GM12878 (cell line): ENCODE measurements at regions not wholly inside any gene's neighbourhood (a gene's known extent, or its start where the extent isn't known, plus 50 kb on each side); places are given as distances from the start of the nearest gene placed in this dataset.
"Not testable (repeated sequence)": the region's sequence is repeated elsewhere in the genome, so short reads cannot be mapped to it uniquely, and the experiment has no call there.

Experiments
- ATAC-seq: fragments of 200-7000 bp; cut with Tn5 transposase; 3 replicates; pipeline ENCODE4 v1.9.1; 2020; ENCODE audit warnings: mild to moderate bottlenecking, moderate library complexity
- BruUV-seq: library from RNA; stranded (reverse); fragments of 400-500 nt; replicated peaks from 2 replicates; lab custom pipeline; 2021; lab: Mats Ljungman, UMichigan
- CTCF ChIA-PET: fragments of 300-600 bp; sonication (Branson Sonifier 250); formaldehyde crosslinking; extraction: SDS; loops from one replicate; lab custom pipeline; 2021; ENCODE audit warnings: inconsistent platforms; lab: Yijun Ruan, JAX
- POLR2A ChIA-PET: fragments of 350-600 bp; formaldehyde crosslinking; extraction: SDS; loops from one replicate; lab custom pipeline; 2021; ENCODE audit warnings: inconsistent platforms; lab: Charles Lee
- RAD21 ChIA-PET: fragments of 300-600 bp; sonication (Branson Sonifier 250); formaldehyde crosslinking; loops from one replicate; lab custom pipeline; 2023; ENCODE audit warnings: antibody characterized with exemption; ENCODE audit not compliant: unreplicated experiment; lab: Charles Lee
- SMC1A ChIA-PET: fragments of 300-600 bp; sonication (Branson Sonifier 250); formaldehyde crosslinking; loops from one replicate; lab custom pipeline; 2023; ENCODE audit not compliant: unreplicated experiment, uncharacterized antibody; lab: Charles Lee
- DNase-seq: peaks from one replicate; pipeline ENCODE4 v3.0.0-alpha.2; 2011; ENCODE audit warnings: low read depth, low spot score
- FAIRE-seq: peaks from 3 replicates; lab custom pipeline; 2011; peaks lifted over from hg19 to GRCh38; lab: Jason Lieb, UNC
- H2AFZ ChIP-seq: 2 replicates; pipeline ENCODE4 v1.6.0; 2011; ENCODE audit warnings: low read depth, low read length, control low read depth; ENCODE audit not compliant: control insufficient read depth
- H3K27ac ChIP-seq: 2 replicates; pipeline ENCODE4 v1.5.1; 2011; ENCODE audit warnings: control low read depth; ENCODE audit not compliant: control insufficient read depth, insufficient read depth
- H3K27me3 ChIP-seq, 2 experiments: replicated peaks in 1 of 2; 2 replicates each; pipeline versions ENCODE4 v1.6.0 to v1.6.1; 2011; ENCODE audit warnings: low read length in 1 of 2; ENCODE audit not compliant: control insufficient read depth in 2 of 2, insufficient read depth in 2 of 2
- H3K36me3 ChIP-seq, 2 experiments: 2 replicates each; pipeline ENCODE4 v1.5.1; 2011; ENCODE audit warnings: low read length in 1 of 2; ENCODE audit not compliant: control insufficient read depth in 2 of 2, insufficient read depth in 2 of 2
- H3K4me1 ChIP-seq: 2 replicates; pipeline ENCODE4 v1.6.1; 2011; ENCODE audit warnings: mild to moderate bottlenecking, low read length, moderate library complexity, mixed read lengths; ENCODE audit not compliant: control insufficient read depth, insufficient read depth
- H3K4me2 ChIP-seq: 2 replicates; pipeline ENCODE4 v1.6.0; 2011; ENCODE audit warnings: control low read depth; ENCODE audit not compliant: control insufficient read depth, insufficient read depth
- H3K4me3 ChIP-seq: fragments of 200-600 bp; sonication (generic); 2 replicates; pipeline ENCODE4 v1.5.1; 2016
- H3K79me2 ChIP-seq: 2 replicates; pipeline ENCODE4 v1.6.0; 2011; ENCODE audit warnings: low read length; ENCODE audit not compliant: control insufficient read depth, insufficient read depth
- H3K9ac ChIP-seq: 2 replicates; pipeline ENCODE4 v1.8.0; 2011; ENCODE audit warnings: low read length, control low read depth, mixed read lengths; ENCODE audit not compliant: control insufficient read depth, insufficient read depth
- H3K9me3 ChIP-seq: replicated peaks from 3 replicates; pipeline ENCODE4 v1.5.1; 2011; ENCODE audit warnings: mild to moderate bottlenecking, low read length; ENCODE audit not compliant: control insufficient read depth, insufficient read depth
- H4K20me1 ChIP-seq: 2 replicates; pipeline ENCODE4 v1.6.0; 2011; ENCODE audit not compliant: control insufficient read depth, insufficient read depth
- BHLHE40 ChIP-seq, 2 experiments: fragments of 450-650 bp in 1 of 2; IDR thresholded peaks; 2 replicates each; pipeline ENCODE4 v1.6.1; 2011 to 2017; ENCODE audit warnings: low read depth in 2 of 2, borderline replicate concordance in 1 of 2, improper control_type of control experiment in 1 of 2, low read length in 1 of 2, mild to moderate bottlenecking in 1 of 2
- CREB1 ChIP-seq: IDR thresholded peaks from 2 replicates; pipeline ENCODE4 v1.6.1; 2012; ENCODE audit warnings: low read depth, mild to moderate bottlenecking, inconsistent platforms
- ZNF384 ChIP-seq: IDR thresholded peaks from 2 replicates; pipeline ENCODE4 v1.6.1; 2012; ENCODE audit warnings: low read depth, mild to moderate bottlenecking, low read length, improper control_type of control experiment, borderline replicate concordance
- WGBS: methylation state at CpG from one replicate; pipeline ENCODE4 v1.1.6; 2016; ENCODE audit warnings: low lambda C conversion rate; ENCODE audit not compliant: insufficient replicate concordance, insufficient coverage; ENCODE audit errors: missing lambda C conversion rate; 5-methylcytosine and 5-hydroxymethylcytosine counted together
- in situ Hi-C: fragments of 300-500 bp; cut with MboI; formaldehyde crosslinking; loops from 9 replicates; pipeline ENCODE4 v1.14.3; 2018; ENCODE audit warnings: mixed read lengths
- intact Hi-C: fragments of 100-400 bp; cut with micrococcal nuclease; formaldehyde crosslinking; loops from one replicate; pipeline ENCODE4 v1.14.2; 2022; ENCODE audit not compliant: unreplicated experiment

GRCh38 chr10:84650628-84651027, 322.2 kb downstream of the CCSER2 start:
- in situ Hi-C loops, H3K4me3 ChIP-seq, H3K4me2 ChIP-seq, POLR2A ChIA-PET, ATAC-seq, H3K27me3 ChIP-seq, H2AFZ ChIP-seq, FAIRE-seq, H4K20me1 ChIP-seq, RAD21 ChIA-PET, H3K4me1 ChIP-seq, H3K9me3 ChIP-seq, H3K9ac ChIP-seq, H3K79me2 ChIP-seq, BruUV-seq, H3K36me3 ChIP-seq, DNase-seq, H3K27ac ChIP-seq, intact Hi-C loops: not testable (repeated sequence)
- ChIA-PET SMC1A (interaction anchor here (0.7 kb wide), 1 partner anchor 54 kb away, joined by 3 read pairs; no protein-coding TSS in a partner anchor), CTCF (interaction anchor here (1.0 kb wide), 1 partner anchor 221 kb away, joined by 3 read pairs; no protein-coding TSS in a partner anchor)
- 0% methylated on average over 1 of the region's 1 CpG for WGBS

- Histone ChIP-seq H2AFZ (no peak overlapping the region), H3K9me3 (no peaks in the 10 kb centered on the region), H3K27ac (no peak overlapping the region), H3K4me3 (no peak overlapping the region), H3K27me3 (no peaks in the 10 kb centered on the region), H3K36me3 (no peaks in the 10 kb centered on the region), H3K9ac (no peak overlapping the region), H3K79me2 (no peaks in the 10 kb centered on the region), H3K4me1 (no peaks in the 10 kb centered on the region), H3K4me2 (no peak overlapping the region), H4K20me1 (no peaks in the 10 kb centered on the region)
- CTCF ChIA-PET = interaction anchor here (1.2 kb wide), 3 partner anchors 10 to 114 kb away, joined by 3 to 5 read pairs (median 3); no protein-coding TSS in a partner anchor
- TF ChIP-seq CREB1 = no peak
- 0 out of 4 replicates have a peak, but pooled peaks of 1 of the 2 experiments have one; percentile 8 for TF ChIP-seq BHLHE40 (IDR thresholded peaks at IDR 0.05; ENCODE audit: borderline replicate concordance in 1 of 2, low read depth in 2 of 2, low read length in 1 of 2)
- TF ChIP-seq ZNF384 = peak; percentile 39; the same call in 1 of the 2 replicates
- intact Hi-C loops (no loop called here), in situ Hi-C loops (no loop called here)
- POLR2A ChIA-PET = no interaction called here
- ATAC-seq = no peak
- RAD21 ChIA-PET = no interaction called here
- SMC1A ChIA-PET = no interaction called here
- 0% methylated on average over 2 of the region's 2 CpGs for WGBS
- BruUV-seq = no TSS peak
- peak; percentile 2 for DNase-seq
- FAIRE-seq = no peak
Measured at GRCh38 chr10:84654671-84655070, 326.3 kb downstream of the CCSER2 start.
